Upper lobe of right lung (tissue), 1 donor: ENCODE measurements at regions not wholly inside any gene's neighbourhood (a gene's known extent, or its start where the extent isn't known, plus 50 kb on each side); places are given as distances from the start of the nearest gene placed in this dataset.

Experiments used
- ATAC-seq: fragments of 200-7000 bp; cut with Tn5 transposase; one replicate; pipeline ENCODE4 v1.9.1; 2020; ENCODE audit warnings: mild to moderate bottlenecking, moderate library complexity
- DNase-seq: peaks from one replicate; pipeline ENCODE4 v3.0.0-alpha.2; 2020
- H3K27ac ChIP-seq: fragments of 200-600 bp; one replicate; pipeline ENCODE4 v1.8.0; 2022
- H3K27me3 ChIP-seq: fragments of 200-600 bp; one replicate; pipeline ENCODE4 v1.8.0; 2022; ENCODE audit warnings: mild to moderate bottlenecking
- H3K36me3 ChIP-seq: fragments of 200-600 bp; one replicate; pipeline ENCODE4 v1.8.0; 2022
- H3K4me1 ChIP-seq: fragments of 200-600 bp; one replicate; pipeline ENCODE4 v1.8.0; 2022
- H3K4me3 ChIP-seq: fragments of 200-600 bp; one replicate; pipeline ENCODE4 v1.8.0; 2022; ENCODE audit warnings: mild to moderate bottlenecking
- H3K9me3 ChIP-seq: fragments of 200-600 bp; one replicate; pipeline ENCODE4 v1.8.0; 2022
- intact Hi-C: fragments of 100-400 bp; cut with DNase I; formaldehyde crosslinking; loops from one replicate; pipeline ENCODE4 v1.11.0; 2022
- TF ChIP-seq, protein P1 (sequence below): fragments of 200-600 bp; IDR thresholded peaks from one replicate; pipeline ENCODE4 v1.8.0; 2022; ENCODE audit warnings: antibody characterized with exemption
- donor health status: DM: no; HTN: yes; CAD: no; lungs with severe emphysema.

DNA sequence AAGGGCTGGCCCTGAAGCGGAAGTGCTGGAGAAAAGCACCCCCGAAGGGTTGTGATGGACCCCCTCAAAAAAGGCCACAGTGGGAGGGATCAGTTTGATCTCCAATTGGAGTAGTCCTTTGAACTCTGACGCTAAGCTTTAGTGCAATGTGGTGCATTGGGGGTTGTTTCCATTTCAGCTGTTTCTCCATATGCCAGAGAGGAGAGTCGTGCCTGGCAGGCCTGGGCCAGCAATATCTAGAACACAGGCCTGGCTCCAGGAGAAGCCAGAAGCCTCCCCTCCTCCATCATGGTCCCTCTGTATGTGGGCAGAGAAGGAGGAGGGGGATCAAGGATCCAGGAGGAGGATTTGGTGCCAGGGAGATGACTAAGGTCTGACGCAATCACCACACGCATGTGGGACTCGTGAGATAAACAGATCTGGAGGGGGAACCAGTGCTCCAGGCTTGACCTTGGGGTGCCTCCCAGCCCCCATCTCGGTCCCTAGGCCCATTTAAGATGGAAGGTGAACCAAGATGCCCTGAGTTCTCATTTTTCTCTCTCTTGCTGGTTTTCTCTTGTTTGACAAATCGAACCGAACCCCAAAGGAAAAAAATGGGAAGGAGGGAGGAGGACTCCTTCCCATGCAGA, 517.4 kb upstream of the JARID2 start:
- intact Hi-C loops: no loop called here
- H3K27me3 ChIP-seq: no peaks in the 10 kb centered on the region
- no peaks in the 10 kb centered on the region for H3K9me3 ChIP-seq
- H3K36me3 ChIP-seq: no peaks in the 10 kb centered on the region
- TF ChIP-seq, protein P1, sequence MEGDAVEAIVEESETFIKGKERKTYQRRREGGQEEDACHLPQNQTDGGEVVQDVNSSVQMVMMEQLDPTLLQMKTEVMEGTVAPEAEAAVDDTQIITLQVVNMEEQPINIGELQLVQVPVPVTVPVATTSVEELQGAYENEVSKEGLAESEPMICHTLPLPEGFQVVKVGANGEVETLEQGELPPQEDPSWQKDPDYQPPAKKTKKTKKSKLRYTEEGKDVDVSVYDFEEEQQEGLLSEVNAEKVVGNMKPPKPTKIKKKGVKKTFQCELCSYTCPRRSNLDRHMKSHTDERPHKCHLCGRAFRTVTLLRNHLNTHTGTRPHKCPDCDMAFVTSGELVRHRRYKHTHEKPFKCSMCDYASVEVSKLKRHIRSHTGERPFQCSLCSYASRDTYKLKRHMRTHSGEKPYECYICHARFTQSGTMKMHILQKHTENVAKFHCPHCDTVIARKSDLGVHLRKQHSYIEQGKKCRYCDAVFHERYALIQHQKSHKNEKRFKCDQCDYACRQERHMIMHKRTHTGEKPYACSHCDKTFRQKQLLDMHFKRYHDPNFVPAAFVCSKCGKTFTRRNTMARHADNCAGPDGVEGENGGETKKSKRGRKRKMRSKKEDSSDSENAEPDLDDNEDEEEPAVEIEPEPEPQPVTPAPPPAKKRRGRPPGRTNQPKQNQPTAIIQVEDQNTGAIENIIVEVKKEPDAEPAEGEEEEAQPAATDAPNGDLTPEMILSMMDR: no peak
- DNase-seq (no peak), ATAC-seq (peak; percentile 48)
- no peak overlapping the region for H3K4me3 ChIP-seq
- peaks cover 30% of the 10 kb centered on the region for H3K4me1 ChIP-seq
- H3K27ac ChIP-seq: peak overlapping the region; percentile 48

DNA sequence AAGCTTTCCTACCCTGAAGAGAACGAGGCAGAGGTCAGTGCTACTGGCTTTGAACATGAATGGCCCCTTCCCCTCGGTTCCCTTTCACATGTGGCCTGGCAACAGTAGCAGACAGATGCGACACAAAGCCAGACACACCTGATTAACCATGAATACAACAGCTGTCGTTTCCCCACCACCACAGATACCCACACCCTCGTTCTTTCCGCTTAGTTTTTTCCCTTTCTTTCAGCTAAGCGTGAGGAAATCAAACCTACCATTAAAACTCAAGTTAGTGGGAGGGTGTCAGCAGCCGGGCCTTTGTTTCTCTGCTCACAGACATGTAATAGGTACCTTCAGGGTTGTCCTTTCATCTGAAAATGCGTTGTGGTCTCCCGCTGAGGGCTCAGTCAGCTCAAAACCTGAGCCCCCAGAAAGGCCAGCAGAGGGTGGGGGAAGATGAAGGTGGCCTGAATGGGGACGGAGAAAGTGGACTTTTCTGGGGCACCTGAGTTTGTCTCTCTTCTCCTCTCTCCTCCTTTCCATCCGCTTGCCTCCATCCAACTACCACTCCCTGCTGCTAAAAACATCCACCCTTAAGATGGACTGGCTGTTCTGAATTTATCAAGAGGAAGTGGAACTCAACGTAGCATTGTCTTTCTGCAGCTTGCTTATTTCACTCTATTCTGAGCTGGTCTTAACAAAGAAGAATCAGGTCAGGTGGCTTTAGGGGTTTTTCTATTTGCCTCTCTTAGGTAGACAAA, 516.6 kb upstream of the JARID2 start:
- DNase-seq: no peak
- Histone ChIP-seq H3K36me3 (no peaks in the 10 kb centered on the region), H3K9me3 (no peaks in the 10 kb centered on the region), H3K4me3 (no peak overlapping the region), H3K4me1 (peaks cover 35% of the 10 kb centered on the region), H3K27ac (no peak overlapping the region), H3K27me3 (no peaks in the 10 kb centered on the region)
- ATAC-seq: no peak
- intact Hi-C loops: no loop called here
- TF ChIP-seq, protein P1: no peak

DNA sequence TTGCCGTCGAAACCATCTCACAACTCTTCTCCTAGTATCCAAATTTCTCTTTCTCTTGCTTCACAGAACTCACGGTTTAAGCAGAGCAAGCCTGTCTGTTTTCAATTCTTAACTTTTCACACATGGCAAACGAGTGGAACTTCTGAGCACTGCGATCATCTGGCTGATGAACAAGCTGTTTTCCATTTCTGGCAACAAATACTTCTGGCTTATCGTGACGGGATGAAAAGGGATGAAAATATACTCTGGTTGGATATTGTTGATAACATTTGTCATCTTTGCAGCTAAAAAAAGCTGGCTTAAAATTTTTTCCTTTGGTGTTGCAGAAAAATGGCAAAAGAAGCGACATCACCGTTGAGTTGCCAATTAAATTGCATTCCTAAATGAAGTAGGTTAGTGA, 515.2 kb upstream of the JARID2 start:
- peaks cover 46% of the 10 kb centered on the region for H3K4me1 ChIP-seq
- H3K27ac ChIP-seq: no peak overlapping the region
- H3K9me3 ChIP-seq: no peaks in the 10 kb centered on the region
- H3K36me3 ChIP-seq: no peaks in the 10 kb centered on the region
- TF ChIP-seq, protein P1: no peak
- no peak overlapping the region for H3K4me3 ChIP-seq
- intact Hi-C loops: no loop called here
- no peak for DNase-seq
- no peak for ATAC-seq
- no peaks in the 10 kb centered on the region for H3K27me3 ChIP-seq

DNA sequence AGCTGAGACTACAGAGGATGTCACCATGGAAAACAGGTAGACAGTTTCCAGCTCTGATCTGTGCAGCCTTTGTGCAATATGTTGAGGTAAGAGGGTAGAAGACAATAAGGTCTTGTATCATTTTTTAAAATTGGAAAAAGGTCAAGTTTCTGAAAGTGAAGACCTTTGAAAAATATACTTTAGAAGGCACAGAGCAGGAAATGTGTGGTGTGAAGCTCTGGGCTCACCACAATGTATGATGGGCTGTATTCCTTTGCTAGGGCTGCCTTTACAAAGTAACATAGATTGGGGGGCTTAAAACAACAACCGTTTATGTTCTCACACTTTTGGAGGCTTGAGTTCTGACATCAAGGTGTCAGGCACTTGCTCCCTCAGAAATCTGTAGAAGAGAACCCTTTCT, 514.3 kb upstream of the JARID2 start:
- peaks cover 46% of the 10 kb centered on the region for H3K4me1 ChIP-seq
- H3K27ac ChIP-seq: no peak overlapping the region
- no peaks in the 10 kb centered on the region for H3K27me3 ChIP-seq
- ATAC-seq (no peak), DNase-seq (no peak)
- H3K9me3 ChIP-seq: no peaks in the 10 kb centered on the region
- no peaks in the 10 kb centered on the region for H3K36me3 ChIP-seq
- intact Hi-C loops: no loop called here
- TF ChIP-seq, protein P1: no peak
- no peak overlapping the region for H3K4me3 ChIP-seq

DNA sequence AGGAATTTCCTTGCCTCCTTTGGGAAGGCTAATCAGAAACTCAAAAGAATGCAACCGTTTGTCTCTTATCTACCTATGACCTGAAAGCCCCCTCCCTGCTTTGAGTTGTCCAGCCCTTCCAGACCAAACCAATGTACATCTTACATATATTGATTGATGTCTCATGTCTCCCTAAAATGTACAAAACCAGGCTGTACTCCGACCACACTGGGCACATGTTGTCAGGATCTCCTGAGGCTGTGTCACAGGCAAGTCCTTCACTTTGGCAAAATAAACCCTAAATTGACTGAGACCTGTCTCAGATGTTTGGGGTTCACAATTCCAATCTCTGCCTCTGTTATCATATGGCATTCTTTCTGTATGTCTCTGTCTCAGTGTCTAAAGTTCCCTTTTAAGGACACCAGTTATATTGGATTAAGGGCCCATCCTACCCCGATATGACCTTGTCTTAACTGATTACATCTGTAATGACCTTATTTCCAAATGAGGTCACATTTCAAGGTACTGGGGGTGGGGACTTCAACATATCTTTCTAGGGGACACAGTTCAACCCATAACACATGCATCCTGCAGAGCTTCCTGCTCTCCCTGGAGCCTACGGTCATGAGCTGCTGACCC, 513.5 kb upstream of the JARID2 start:
- Histone ChIP-seq H3K9me3 (no peaks in the 10 kb centered on the region), H3K4me3 (no peak overlapping the region), H3K4me1 (peaks cover 42% of the 10 kb centered on the region), H3K27ac (no peak overlapping the region), H3K27me3 (no peaks in the 10 kb centered on the region), H3K36me3 (no peaks in the 10 kb centered on the region)
- TF ChIP-seq, protein P1: no peak
- ATAC-seq (no peak), DNase-seq (no peak)
- intact Hi-C loops: no loop called here
